ENCODE measurements at regions not wholly inside any gene's neighbourhood (a gene's known extent, or its start where the extent isn't known, plus 50 kb on each side); places are given as distances from the start of the nearest gene placed in this dataset.

DNA sequence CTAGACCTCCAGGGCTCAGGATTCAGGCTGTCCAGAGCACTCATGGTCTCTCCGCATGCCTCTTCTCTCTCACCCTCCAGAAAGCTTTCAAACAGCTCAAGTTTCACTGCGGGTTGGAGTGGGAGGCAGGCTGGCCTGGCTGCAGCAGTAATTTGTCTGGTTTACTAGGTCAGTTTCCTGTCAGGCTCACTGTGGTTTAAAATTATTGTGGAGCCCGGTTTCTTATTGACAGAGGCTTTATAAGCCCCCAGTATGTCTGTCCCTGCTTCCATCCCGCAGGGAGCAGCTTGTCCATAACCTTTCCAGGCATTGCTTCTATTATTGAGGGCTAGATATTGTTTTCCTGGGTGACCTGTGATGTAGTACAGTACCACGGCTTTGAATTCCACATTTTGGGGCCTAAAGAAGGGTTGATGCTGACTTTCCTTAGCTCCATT is 235.3 kb upstream of the SORL1-AS1 start:
- no peaks in the 10 kb centered on the region for H3K36me3 Mint-ChIP-seq (ENCODE audit: unreplicated experiment)
- H3K4me1 Mint-ChIP-seq (ENCODE audit: unreplicated experiment): peaks cover 6% of the 10 kb centered on the region
- H3K27ac Mint-ChIP-seq (ENCODE audit: unreplicated experiment): no peak overlapping the region
- no peak overlapping the region for H3K4me3 Mint-ChIP-seq (ENCODE audit: unreplicated experiment)
- DNase-seq (ENCODE audit: extremely low spot score, unreplicated experiment): no peak
- no peaks in the 10 kb centered on the region for H3K27me3 Mint-ChIP-seq (ENCODE audit: unreplicated experiment)
- no peak for TF ChIP-seq CTCF (IDR thresholded peaks at IDR 0.05)
- no peaks in the 10 kb centered on the region for H3K9me3 Mint-ChIP-seq (ENCODE audit: unreplicated experiment)

DNA sequence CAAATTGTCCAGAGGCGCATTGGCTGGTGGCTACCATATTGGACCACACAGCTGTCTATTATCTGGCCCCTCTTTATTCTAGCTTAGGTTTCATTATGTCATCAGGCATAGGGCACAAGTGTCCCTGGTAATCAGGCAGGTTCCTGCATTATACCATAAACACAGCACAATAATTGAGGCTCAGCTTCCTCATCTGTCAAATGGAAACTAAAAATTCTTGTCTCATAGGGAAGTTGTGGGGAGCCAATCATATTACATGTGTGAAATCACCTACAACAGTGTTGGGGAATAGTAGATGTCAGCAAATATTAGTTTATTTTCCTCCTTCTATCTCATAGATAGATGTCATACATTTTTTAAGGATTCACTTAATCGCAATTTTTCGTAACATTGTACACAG is 231.0 kb upstream of the SORL1-AS1 start:
- Mint-ChIP-seq H3K4me1 (ENCODE audit: unreplicated experiment) (peaks cover 7% of the 10 kb centered on the region), H3K36me3 (ENCODE audit: unreplicated experiment) (no peaks in the 10 kb centered on the region), H3K27me3 (ENCODE audit: unreplicated experiment) (no peaks in the 10 kb centered on the region), H3K27ac (ENCODE audit: unreplicated experiment) (no peak overlapping the region), H3K9me3 (ENCODE audit: unreplicated experiment) (no peaks in the 10 kb centered on the region), H3K4me3 (ENCODE audit: unreplicated experiment) (no peak overlapping the region)
- no peak for DNase-seq (ENCODE audit: extremely low spot score, unreplicated experiment)
- TF ChIP-seq CTCF (IDR thresholded peaks at IDR 0.05): no peak
